ENCODE measurements at regions not wholly inside any gene's neighbourhood (a gene's known extent, or its start where the extent isn't known, plus 50 kb on each side); places are given as distances from the start of the nearest gene placed in this dataset.

DNA sequence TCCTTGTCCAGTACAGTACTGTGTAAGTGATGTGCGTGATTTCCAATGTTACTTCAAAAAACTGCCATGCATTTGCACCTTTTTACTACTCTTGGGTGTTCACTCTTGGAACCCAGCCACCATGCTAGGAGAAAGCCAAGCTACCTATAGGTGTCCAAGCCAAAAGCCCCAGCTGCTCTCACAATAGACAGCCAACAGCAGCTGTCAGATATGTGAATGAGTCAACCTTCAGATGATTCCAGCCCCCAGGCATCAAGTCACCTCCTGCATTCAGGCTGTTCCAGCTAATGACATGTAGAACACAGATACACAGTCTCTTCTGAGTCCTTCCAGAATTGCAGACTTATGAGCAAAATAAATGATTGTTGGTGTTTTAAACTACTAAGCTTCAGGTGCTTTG lies 417.7 kb upstream of the TGFBR2 start:
- no TSS peak for BruUV-seq (replicated peaks)
- Mint-ChIP-seq H3K9me3 (ENCODE audit: unreplicated experiment) (peaks cover 9% of the 10 kb centered on the region), H3K27ac (ENCODE audit: unreplicated experiment) (no peak overlapping the region), H3K4me3 (ENCODE audit: unreplicated experiment) (no peak overlapping the region), H3K36me3 (ENCODE audit: insufficient read depth, unreplicated experiment) (no peaks in the 10 kb centered on the region), H3K27me3 (ENCODE audit: insufficient read depth, unreplicated experiment) (no peaks in the 10 kb centered on the region), H3K4me1 (ENCODE audit: low read depth, unreplicated experiment) (peaks cover 17% of the 10 kb centered on the region)
- POLR2A ChIA-PET = no interaction called here
- intact Hi-C loops (cut with micrococcal nuclease; ENCODE audit: unreplicated experiment) = no loop called here
- no peaks in the 10 kb centered on the region for H3K36me3 ChIP-seq (ENCODE audit: control insufficient read depth, insufficient read depth, low read length)
- H3K9me3 ChIP-seq = peaks cover 5% of the 10 kb centered on the region; the same call in 1 of the 2 replicates
- H3K4me1 ChIP-seq = peaks cover 10% of the 10 kb centered on the region
- no peak overlapping the region for H3K4me3 ChIP-seq (ENCODE audit: low read depth, low read length)
- peak in 1 of 2 experiments; percentile 40 for DNase-seq
- TF ChIP-seq CTCF (IDR thresholded peaks at IDR 0.05; ENCODE audit: insufficient read depth in 1 of 2, low read depth in 1 of 2, low read length in 1 of 2, severe bottlenecking in 1 of 2, unreplicated experiment in 1 of 2) = no peak
- CTCF ChIA-PET = no interaction called here
- H3K27me3 ChIP-seq (replicated peaks; ENCODE audit: control insufficient read depth, insufficient read depth, low read length) = no peaks in the 10 kb centered on the region

DNA sequence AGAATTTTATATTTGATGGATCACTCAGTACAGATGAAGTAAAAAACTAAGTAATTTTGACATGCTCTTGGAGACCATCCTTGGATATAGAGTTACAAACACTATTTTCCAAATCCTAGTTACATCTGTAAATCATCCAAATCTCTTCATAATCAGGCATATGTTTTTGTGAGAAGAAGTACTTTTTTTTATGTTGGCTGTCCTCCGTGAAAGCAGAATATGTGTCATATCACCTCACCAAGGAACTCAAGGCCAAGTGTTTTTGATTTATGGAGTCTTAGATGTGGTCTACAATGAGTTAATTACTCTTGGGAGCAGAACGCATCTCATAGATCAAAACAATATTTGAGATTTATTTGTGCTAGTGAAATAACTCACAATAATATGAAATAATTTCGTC lies 416.5 kb upstream of the TGFBR2 start:
- H3K36me3 Mint-ChIP-seq (ENCODE audit: insufficient read depth, unreplicated experiment) = no peaks in the 10 kb centered on the region
- H3K4me3 ChIP-seq (ENCODE audit: low read depth, low read length) = no peak overlapping the region
- peaks cover 16% of the 10 kb centered on the region for H3K9me3 Mint-ChIP-seq (ENCODE audit: unreplicated experiment)
- BruUV-seq (replicated peaks) = no TSS peak
- H3K27me3 Mint-ChIP-seq (ENCODE audit: insufficient read depth, unreplicated experiment) = no peaks in the 10 kb centered on the region
- CTCF ChIA-PET = no interaction called here
- peaks cover 16% of the 10 kb centered on the region for H3K4me1 Mint-ChIP-seq (ENCODE audit: low read depth, unreplicated experiment)
- H3K9me3 ChIP-seq = peaks cover 5% of the 10 kb centered on the region; the same call in 1 of the 2 replicates
- POLR2A ChIA-PET = no interaction called here
- intact Hi-C loops (cut with micrococcal nuclease; ENCODE audit: unreplicated experiment) = no loop called here
- no peak overlapping the region for H3K27ac Mint-ChIP-seq (ENCODE audit: unreplicated experiment)
- peaks cover 21% of the 10 kb centered on the region for H3K4me1 ChIP-seq
- no peak overlapping the region for H3K4me3 Mint-ChIP-seq (ENCODE audit: unreplicated experiment)
- no peaks in the 10 kb centered on the region for H3K27me3 ChIP-seq (replicated peaks; ENCODE audit: control insufficient read depth, insufficient read depth, low read length)
- no peak for TF ChIP-seq CTCF (IDR thresholded peaks at IDR 0.05; ENCODE audit: insufficient read depth in 1 of 2, low read depth in 1 of 2, low read length in 1 of 2, severe bottlenecking in 1 of 2, unreplicated experiment in 1 of 2)
- DNase-seq = no peak
- H3K36me3 ChIP-seq (ENCODE audit: control insufficient read depth, insufficient read depth, low read length) = no peaks in the 10 kb centered on the region

DNA sequence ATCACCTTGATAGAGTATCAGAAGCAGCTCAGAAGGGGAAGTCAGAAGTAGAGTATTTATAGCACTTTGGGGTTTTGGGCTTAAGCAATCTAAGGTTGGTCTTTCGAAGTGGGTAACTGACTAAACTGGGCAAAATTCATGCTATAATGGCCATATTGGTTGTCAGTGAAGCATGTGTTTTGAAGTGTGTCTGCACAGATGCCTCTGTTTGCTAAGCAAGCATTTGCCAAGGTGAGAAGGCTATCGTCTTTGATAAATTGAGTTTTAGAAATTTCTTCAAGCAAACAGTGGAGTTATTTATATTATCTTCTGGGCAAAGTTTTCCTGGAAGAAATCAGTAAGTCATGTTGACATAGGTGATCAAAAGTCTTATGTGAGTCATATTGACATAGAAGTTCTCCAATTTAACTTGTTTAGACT lies 412.8 kb upstream of the TGFBR2 start:
- Histone ChIP-seq H3K4me3 (ENCODE audit: low read depth, low read length) (no peak overlapping the region), H3K36me3 (ENCODE audit: control insufficient read depth, insufficient read depth, low read length) (no peaks in the 10 kb centered on the region), H3K9me3 (peaks cover 5% of the 10 kb centered on the region; the same call in 1 of the 2 replicates), H3K27me3 (replicated peaks; ENCODE audit: control insufficient read depth, insufficient read depth, low read length) (no peaks in the 10 kb centered on the region), H3K4me1 (peaks cover 34% of the 10 kb centered on the region)
- H3K27ac Mint-ChIP-seq (ENCODE audit: unreplicated experiment) = peak overlapping the region; percentile 5
- BruUV-seq (replicated peaks) = no TSS peak
- CTCF ChIA-PET = no interaction called here
- H3K4me3 Mint-ChIP-seq (ENCODE audit: unreplicated experiment) = no peak overlapping the region
- DNase-seq = peak; percentile 53 to 60
- intact Hi-C loops (cut with micrococcal nuclease; ENCODE audit: unreplicated experiment) = loop anchor here (1.0 kb wide), 1 partner anchor 66 kb away; no protein-coding TSS in a partner anchor
- peaks cover 16% of the 10 kb centered on the region for H3K9me3 Mint-ChIP-seq (ENCODE audit: unreplicated experiment)
- H3K27me3 Mint-ChIP-seq (ENCODE audit: insufficient read depth, unreplicated experiment) = no peaks in the 10 kb centered on the region
- POLR2A ChIA-PET = no interaction called here
- no peak for TF ChIP-seq CTCF (IDR thresholded peaks at IDR 0.05; ENCODE audit: insufficient read depth in 1 of 2, low read depth in 1 of 2, low read length in 1 of 2, severe bottlenecking in 1 of 2, unreplicated experiment in 1 of 2)
- no peaks in the 10 kb centered on the region for H3K36me3 Mint-ChIP-seq (ENCODE audit: insufficient read depth, unreplicated experiment)
- H3K4me1 Mint-ChIP-seq (ENCODE audit: low read depth, unreplicated experiment) = peaks cover 16% of the 10 kb centered on the region

All from Caco-2 (cell line).